ENCODE measurements at regions not wholly inside any gene's neighbourhood (a gene's known extent, or its start where the extent isn't known, plus 50 kb on each side); places are given as distances from the start of the nearest gene placed in this dataset.

- no peaks in the 10 kb centered on the region for H3K36me3 ChIP-seq (replicated peaks in 1 of 2; ENCODE audit: control insufficient read depth in 1 of 2, insufficient read depth in 2 of 2, low read length in 2 of 2)
- TF ChIP-seq NR3C1 (CRISPR knock-in tag; IDR thresholded peaks at IDR 0.05) (no peak), ATAD3A (CRISPR knock-in tag; IDR thresholded peaks at IDR 0.05) (no peak), ZBTB7B (CRISPR knock-in tag; IDR thresholded peaks at IDR 0.05) (no peak), EZH2 (conservative IDR thresholded peaks at IDR 0.05; ENCODE audit: low read depth, low read length) (no peak), ZNF709 (CRISPR knock-in tag; IDR thresholded peaks at IDR 0.05) (no peak), TOE1 (CRISPR knock-in tag; IDR thresholded peaks at IDR 0.05) (no peak), ASH2L (IDR thresholded peaks at IDR 0.05; ENCODE audit: insufficient read length, low read depth, low read length) (no peak), SETDB1 (CRISPR knock-in tag; IDR thresholded peaks at IDR 0.05; ENCODE audit: borderline replicate concordance) (no peak), ZFX (CRISPR knock-in tag; IDR thresholded peaks at IDR 0.05; ENCODE audit: low read depth) (no peak), BORCS8-MEF2B (CRISPR knock-in tag; IDR thresholded peaks at IDR 0.05) (no peak), ZSCAN21 (CRISPR knock-in tag; IDR thresholded peaks at IDR 0.05; ENCODE audit: borderline replicate concordance) (no peak), EED (CRISPR knock-in tag; IDR thresholded peaks at IDR 0.05) (no peak), MEF2D (CRISPR knock-in tag; IDR thresholded peaks at IDR 0.05) (no peak), SYNCRIP (IDR thresholded peaks at IDR 0.05; ENCODE audit: insufficient read depth, low read depth, low read length) (no peak), NFAT5 (CRISPR knock-in tag; IDR thresholded peaks at IDR 0.05) (no peak)
- H4K20me1 ChIP-seq (ENCODE audit: insufficient read depth, low read length): no peaks in the 10 kb centered on the region
- FAIRE-seq (no peak), DNase-seq (ENCODE audit: low spot score) (no peak), ATAC-seq (no peak)
- POLR2A ChIA-PET: no interaction called here
- H3K4me3 ChIP-seq (replicated peaks in 1 of 3; ENCODE audit: insufficient read depth in 1 of 3, low read depth in 2 of 3, low read length in 3 of 3): no peak overlapping the region
- CTCF ChIA-PET (ENCODE audit: low intra/inter-chr PET ratio, low total read pairs): no interaction called here
- H3K9me3 ChIP-seq (ENCODE audit: low read length): no peaks in the 10 kb centered on the region
- no peaks in the 10 kb centered on the region for H3K4me1 ChIP-seq (ENCODE audit: insufficient read depth, low read length)
- no peak overlapping the region for H3K4me2 ChIP-seq (ENCODE audit: low read depth, low read length)
- H3K27ac ChIP-seq (ENCODE audit: extremely low read length, insufficient read depth, low read length): no peak overlapping the region
- no peak overlapping the region for H3K9ac ChIP-seq (ENCODE audit: insufficient read depth, low read depth, low read length)
- in situ Hi-C loops (cut with HindIII; ENCODE audit: extremely low pct_ligation_motif_present, low pct_unique_long_range_greater_than_20kb) (no loop called here), intact Hi-C loops (cut with micrococcal nuclease; ENCODE audit: unreplicated experiment) (no loop called here)
- H3K79me2 ChIP-seq (ENCODE audit: insufficient read depth, low read length): no peaks in the 10 kb centered on the region
- no peaks in the 10 kb centered on the region for H3K27me3 ChIP-seq (ENCODE audit: control insufficient read depth in 1 of 2, insufficient read depth in 2 of 2, low read length in 2 of 2)
- H2AFZ ChIP-seq (ENCODE audit: low read length): no peak overlapping the region
- BruUV-seq (replicated peaks): no TSS peak
These were observed 72.7 kb upstream of the MAD2L1 start for GRCh38 chr4:120139392-120139791.

All from HepG2 (cell line).